Breast epithelium (tissue), 4 donors: ENCODE measurements at regions not wholly inside any gene's neighbourhood (a gene's known extent, or its start where the extent isn't known, plus 50 kb on each side); places are given as distances from the start of the nearest gene placed in this dataset.

Experiments
- DNase-seq, 2 donors: peaks; one replicate each; pipeline ENCODE4 v3.0.0-alpha.2; 2019; ENCODE audit warnings: low spot score in 2 of 2
- H3K27ac ChIP-seq, 2 donors: fragments of 200-600 bp; sonication (generic) in 1 of 2; one replicate each; pipeline ENCODE4 v1.5.1; 2016 to 2019; ENCODE audit warnings: mild to moderate bottlenecking in 1 of 2
- H3K27me3 ChIP-seq, 2 donors: fragments of 200-600 bp; sonication (generic) in 1 of 2; one replicate each; pipeline versions ENCODE4 v1.5.1 to v1.6.0; 2017 to 2019; ENCODE audit warnings: control low read depth in 1 of 2, mild to moderate bottlenecking in 1 of 2
- H3K36me3 ChIP-seq: fragments of 200-600 bp; one replicate; pipeline ENCODE4 v1.5.1; 2019
- H3K4me1 ChIP-seq, 2 donors: fragments of 200-600 bp; sonication (generic); one replicate each; pipeline ENCODE4 v1.5.1; 2016 to 2019; ENCODE audit warnings: control low read depth in 1 of 2
- H3K4me3 ChIP-seq, 3 donors: fragments of 200-600 bp; sonication (generic); 1 replicate in 2 of 3; 2 replicates in 1 of 3; pipeline ENCODE4 v1.5.1; 2016 to 2019; ENCODE audit warnings: mild to moderate bottlenecking in 3 of 3, moderate library complexity in 2 of 3
- H3K9me3 ChIP-seq, 2 donors: fragments of 200-600 bp; sonication (generic) in 1 of 2; one replicate each; pipeline ENCODE4 v1.5.1; 2016 to 2019; ENCODE audit warnings: control low read depth in 1 of 2
- POLR2A ChIP-seq: fragments of 450-650 bp; IDR thresholded peaks from one replicate; pipeline ENCODE4 v1.6.1; 2016; ENCODE audit warnings: antibody characterized with exemption, mild to moderate bottlenecking, moderate library complexity
- POLR2AphosphoS5 ChIP-seq, 3 donors: sonication (generic); formaldehyde crosslinking; IDR thresholded peaks; one replicate each; pipeline ENCODE4 v1.6.1; 2017; ENCODE audit warnings: antibody characterized with exemption in 3 of 3
- intact Hi-C: fragments of 100-400 bp; cut with DNase I; formaldehyde crosslinking; loops from one replicate; pipeline ENCODE4 v1.15.1; 2023; ENCODE audit warnings: low total_unique reads
- TF ChIP-seq, protein P1 (sequence below), 3 donors: fragments of 450-650 bp; IDR thresholded peaks; one replicate each; pipeline ENCODE4 v1.5.1; 2016 to 2017; ENCODE audit warnings: antibody characterized with exemption in 3 of 3, mild to moderate bottlenecking in 3 of 3, moderate library complexity in 3 of 3

DNA sequence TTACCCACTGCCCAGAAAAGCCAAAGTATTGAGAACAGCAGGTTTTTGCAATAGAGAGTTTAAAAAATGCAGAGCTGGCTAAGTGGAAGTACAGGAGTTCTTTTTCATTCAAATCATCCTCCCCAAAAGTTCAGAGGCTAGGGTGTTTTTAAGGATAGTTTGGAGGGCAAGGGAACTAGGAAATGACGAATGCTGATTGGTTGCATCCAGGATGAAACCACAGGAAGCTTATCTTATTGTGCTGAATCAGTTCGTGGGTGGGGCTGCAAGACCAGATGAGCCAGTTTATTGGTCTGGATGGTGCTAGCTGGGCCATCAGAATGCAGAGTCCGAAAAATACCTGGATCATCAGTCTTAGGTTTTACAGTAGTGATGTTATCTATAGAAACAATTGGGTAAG, 1427.1 kb downstream of the LRRC4C start:
- TF ChIP-seq, protein P1, sequence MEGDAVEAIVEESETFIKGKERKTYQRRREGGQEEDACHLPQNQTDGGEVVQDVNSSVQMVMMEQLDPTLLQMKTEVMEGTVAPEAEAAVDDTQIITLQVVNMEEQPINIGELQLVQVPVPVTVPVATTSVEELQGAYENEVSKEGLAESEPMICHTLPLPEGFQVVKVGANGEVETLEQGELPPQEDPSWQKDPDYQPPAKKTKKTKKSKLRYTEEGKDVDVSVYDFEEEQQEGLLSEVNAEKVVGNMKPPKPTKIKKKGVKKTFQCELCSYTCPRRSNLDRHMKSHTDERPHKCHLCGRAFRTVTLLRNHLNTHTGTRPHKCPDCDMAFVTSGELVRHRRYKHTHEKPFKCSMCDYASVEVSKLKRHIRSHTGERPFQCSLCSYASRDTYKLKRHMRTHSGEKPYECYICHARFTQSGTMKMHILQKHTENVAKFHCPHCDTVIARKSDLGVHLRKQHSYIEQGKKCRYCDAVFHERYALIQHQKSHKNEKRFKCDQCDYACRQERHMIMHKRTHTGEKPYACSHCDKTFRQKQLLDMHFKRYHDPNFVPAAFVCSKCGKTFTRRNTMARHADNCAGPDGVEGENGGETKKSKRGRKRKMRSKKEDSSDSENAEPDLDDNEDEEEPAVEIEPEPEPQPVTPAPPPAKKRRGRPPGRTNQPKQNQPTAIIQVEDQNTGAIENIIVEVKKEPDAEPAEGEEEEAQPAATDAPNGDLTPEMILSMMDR (IDR thresholded peaks at IDR 0.05): no peak
- TF ChIP-seq POLR2AphosphoS5 (IDR thresholded peaks at IDR 0.05): no peak
- TF ChIP-seq POLR2A: no peak
- intact Hi-C loops: no loop called here
- Histone ChIP-seq H3K4me1 (no peaks in the 10 kb centered on the region), H3K4me3 (no peak overlapping the region), H3K27ac (no peak overlapping the region), H3K36me3 (no peaks in the 10 kb centered on the region), H3K27me3 (no peaks in the 10 kb centered on the region), H3K9me3 (no peaks in the 10 kb centered on the region)
- DNase-seq: no peak

DNA sequence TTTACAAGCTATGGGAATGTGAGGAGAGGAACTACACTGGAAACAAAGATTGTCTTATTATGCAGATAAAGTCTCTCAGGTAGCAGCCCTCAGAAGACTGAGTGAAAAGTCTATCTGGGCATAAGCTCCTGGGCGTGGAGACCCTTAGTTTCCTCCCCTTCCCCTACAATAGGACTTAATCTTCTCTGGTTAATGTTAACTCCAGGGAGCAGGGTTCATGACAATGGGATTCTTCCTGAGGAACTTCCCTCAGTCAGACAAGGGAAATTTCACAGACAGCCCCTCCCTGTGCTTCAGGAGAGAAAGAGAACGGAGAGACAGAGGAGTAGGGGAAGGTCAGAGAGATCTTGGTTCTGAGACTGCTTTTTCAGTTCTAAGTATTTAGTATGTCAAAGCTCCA, 1428.6 kb downstream of the LRRC4C start:
- no peaks in the 10 kb centered on the region for H3K27me3 ChIP-seq
- intact Hi-C loops: no loop called here

DNA sequence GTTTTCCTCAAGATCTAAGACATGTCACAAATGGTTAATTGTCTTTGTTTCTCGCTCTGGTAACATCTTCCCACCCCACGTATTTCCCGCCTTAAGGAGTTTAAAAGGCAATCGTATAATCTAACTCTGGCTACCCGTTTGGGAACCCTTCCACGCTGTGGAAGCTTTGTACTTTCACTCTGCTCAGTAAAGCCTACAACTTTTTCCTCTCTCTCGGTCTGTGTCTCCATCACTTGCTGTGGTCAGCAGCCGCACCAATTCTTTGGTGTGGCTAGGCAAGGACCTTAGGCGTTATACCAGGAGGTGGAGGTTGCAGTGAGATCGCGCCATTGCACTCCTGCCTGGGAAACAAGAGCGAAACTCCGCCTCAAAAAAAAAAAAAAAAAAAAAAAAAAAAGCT, 1430.1 kb downstream of the LRRC4C start:
- Histone ChIP-seq H3K27me3 (no peaks in the 10 kb centered on the region), H3K4me1 (no peaks in the 10 kb centered on the region), H3K4me3 (peak overlapping the region in 2 of 3 donors; percentile 36 to 57), H3K9me3 (no peaks in the 10 kb centered on the region), H3K36me3 (no peaks in the 10 kb centered on the region), H3K27ac (no peak overlapping the region)
- DNase-seq: no peak
- intact Hi-C loops: no loop called here
- TF ChIP-seq POLR2A (no peak), POLR2AphosphoS5 (IDR thresholded peaks at IDR 0.05) (no peak)
- TF ChIP-seq, protein P1 (IDR thresholded peaks at IDR 0.05): no peak

More for the DNA sequence above, 1428.6 kb downstream of the LRRC4C start:
- H3K4me3 ChIP-seq: no peak overlapping the region
- TF ChIP-seq POLR2AphosphoS5 (IDR thresholded peaks at IDR 0.05): no peak
- no peaks in the 10 kb centered on the region for H3K4me1 ChIP-seq
- no peak overlapping the region for H3K27ac ChIP-seq
- no peaks in the 10 kb centered on the region for H3K36me3 ChIP-seq
- no peaks in the 10 kb centered on the region for H3K9me3 ChIP-seq
- DNase-seq: no peak

DNA sequence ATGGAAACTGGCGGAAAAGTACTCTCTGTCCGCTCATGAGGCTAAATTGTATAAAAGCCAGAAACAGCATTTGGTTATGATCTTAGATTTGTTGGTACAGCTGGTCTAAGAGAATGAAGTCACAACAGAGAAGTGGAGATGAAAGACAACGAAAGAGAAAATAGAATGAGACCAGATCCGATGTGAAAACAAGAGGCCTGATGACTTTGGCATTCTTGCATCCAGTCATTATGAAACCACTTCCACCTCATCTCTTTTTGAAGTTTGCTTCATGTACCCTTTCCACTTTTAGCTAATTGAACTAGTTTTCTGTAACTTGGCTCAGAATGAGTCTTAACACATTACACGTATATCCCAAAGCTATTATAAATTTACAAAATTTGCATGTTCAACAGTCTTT, 1431.7 kb downstream of the LRRC4C start:
- H3K9me3 ChIP-seq: no peaks in the 10 kb centered on the region
- H3K27ac ChIP-seq: no peak overlapping the region
- no peak for TF ChIP-seq POLR2AphosphoS5 (IDR thresholded peaks at IDR 0.05)
- TF ChIP-seq, protein P1 (IDR thresholded peaks at IDR 0.05): no peak
- no peak for TF ChIP-seq POLR2A
- DNase-seq: no peak
- no peaks in the 10 kb centered on the region for H3K36me3 ChIP-seq
- intact Hi-C loops: no loop called here
- H3K4me3 ChIP-seq: no peak overlapping the region
- H3K27me3 ChIP-seq: no peaks in the 10 kb centered on the region
- no peaks in the 10 kb centered on the region for H3K4me1 ChIP-seq

DNA sequence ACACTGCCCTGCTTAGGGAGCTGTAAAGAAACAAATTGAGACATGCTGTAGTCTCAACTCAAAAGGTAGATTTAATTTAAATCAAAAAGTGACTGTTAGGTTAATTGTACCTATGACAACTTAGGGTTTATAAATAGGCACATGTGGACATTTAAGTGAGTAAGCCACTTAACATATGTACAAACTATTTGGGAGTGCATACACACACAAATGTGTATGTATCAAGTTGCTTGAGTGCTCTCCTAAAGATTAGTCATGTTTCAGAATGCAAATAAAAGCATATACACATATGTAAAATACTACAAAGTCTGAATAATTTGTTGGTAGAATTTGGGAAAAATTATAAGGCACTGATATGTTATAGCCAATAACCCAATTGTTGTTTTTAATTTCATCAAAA, 1435.7 kb downstream of the LRRC4C start:
- Histone ChIP-seq H3K36me3 (no peaks in the 10 kb centered on the region), H3K27me3 (no peaks in the 10 kb centered on the region), H3K4me1 (no peaks in the 10 kb centered on the region), H3K9me3 (no peaks in the 10 kb centered on the region), H3K27ac (no peak overlapping the region), H3K4me3 (no peak overlapping the region)
- intact Hi-C loops: no loop called here
- DNase-seq: no peak
- no peak for TF ChIP-seq POLR2AphosphoS5 (IDR thresholded peaks at IDR 0.05)
- TF ChIP-seq, protein P1 (IDR thresholded peaks at IDR 0.05): no peak
- TF ChIP-seq POLR2A: no peak

DNA sequence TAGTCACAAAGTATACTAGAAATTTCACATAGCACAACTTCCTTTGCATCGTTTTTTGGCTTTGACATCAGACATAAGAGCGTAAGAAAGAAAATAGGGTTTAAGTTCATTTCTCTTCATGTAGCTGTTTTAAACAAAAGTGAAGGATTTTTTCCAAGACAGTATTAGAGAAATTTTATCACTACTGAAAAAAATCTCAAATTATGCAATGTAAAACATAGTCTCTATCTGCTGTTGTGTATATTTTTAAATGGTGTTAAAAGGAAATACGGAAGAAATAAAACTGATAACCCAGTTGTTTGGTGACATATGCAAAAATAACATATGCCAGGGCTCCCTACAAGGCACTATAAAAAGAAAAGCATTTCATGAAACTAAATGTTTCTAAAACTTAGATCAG, 1449.4 kb downstream of the LRRC4C start:
- TF ChIP-seq POLR2AphosphoS5 (IDR thresholded peaks at IDR 0.05) (no peak), POLR2A (no peak)
- TF ChIP-seq, protein P1 (IDR thresholded peaks at IDR 0.05): no peak
- H3K27me3 ChIP-seq: no peaks in the 10 kb centered on the region
- no peaks in the 10 kb centered on the region for H3K36me3 ChIP-seq
- H3K27ac ChIP-seq: no peak overlapping the region
- intact Hi-C loops: no loop called here
- DNase-seq: no peak
- H3K9me3 ChIP-seq: no peaks in the 10 kb centered on the region
- no peak overlapping the region for H3K4me3 ChIP-seq
- no peaks in the 10 kb centered on the region for H3K4me1 ChIP-seq
